Activated CD4-positive, alpha-beta T cell treated with anti-CD3 and anti-CD28 coated beads, Interleukin-2, amount 10 ng/mL, durations not matched to agents 7 days and 5 days (primary cell): ENCODE measurements at regions not wholly inside any gene's neighbourhood (a gene's known extent, or its start where the extent isn't known, plus 50 kb on each side); places are given as distances from the start of the nearest gene placed in this dataset.

Experiments used
- CTCF ChIA-PET: fragments of 350-600 bp; sonication (Branson Sonifier 250); formaldehyde crosslinking; loops from one replicate; lab custom pipeline; 2021; ENCODE audit warnings: antibody characterized with exemption; lab: Charles Lee
- POLR2A ChIA-PET: fragments of 350-600 bp; sonication (Branson Sonifier 250); formaldehyde crosslinking; loops from one replicate; lab custom pipeline; 2021; ENCODE audit warnings: antibody characterized with exemption; lab: Charles Lee
- DNase-seq: peaks from one replicate; pipeline ENCODE4 v3.0.0-alpha.2; 2020
- H3K27ac Mint-ChIP-seq: one replicate; pipeline ENCODE4 v1.8.0; 2021; ENCODE audit warnings: mild to moderate bottlenecking, moderate library complexity, mixed read lengths
- H3K27me3 Mint-ChIP-seq: one replicate; pipeline ENCODE4 v1.8.0; 2021; ENCODE audit warnings: mixed read lengths
- H3K36me3 Mint-ChIP-seq: one replicate; pipeline ENCODE4 v1.8.0; 2021; ENCODE audit warnings: low read depth, mixed read lengths
- H3K4me1 Mint-ChIP-seq: one replicate; pipeline ENCODE4 v1.8.0; 2021; ENCODE audit warnings: mixed read lengths
- H3K4me3 Mint-ChIP-seq: one replicate; pipeline ENCODE4 v1.8.0; 2021; ENCODE audit warnings: mild to moderate bottlenecking, moderate library complexity, mixed read lengths
- H3K9me3 Mint-ChIP-seq: one replicate; pipeline ENCODE4 v1.8.0; 2021; ENCODE audit warnings: mixed read lengths

DNA sequence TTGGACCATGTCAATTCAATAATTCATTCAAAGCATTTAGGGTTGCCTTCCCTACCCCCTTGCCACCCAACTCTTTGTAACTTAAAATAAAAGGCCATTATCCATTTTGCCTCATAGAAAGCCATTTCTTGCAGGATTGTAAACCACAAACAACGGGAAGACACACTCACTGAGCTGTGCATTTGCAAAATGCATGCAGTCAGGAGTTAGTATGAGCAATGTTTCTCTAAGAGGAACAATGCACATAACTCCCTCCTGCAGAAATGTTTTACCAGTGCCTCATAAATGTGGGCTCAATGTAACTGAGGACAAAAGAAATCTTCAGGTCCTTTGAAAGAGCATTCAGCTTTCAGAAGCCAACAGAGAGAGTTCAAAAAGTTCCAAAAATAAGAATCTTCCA, 98.5 kb upstream of the ABCA1 start:
- H3K27me3 Mint-ChIP-seq: no peaks in the 10 kb centered on the region
- no peaks in the 10 kb centered on the region for H3K9me3 Mint-ChIP-seq
- H3K4me3 Mint-ChIP-seq: no peak overlapping the region
- ChIA-PET CTCF (no interaction called here), POLR2A (no interaction called here)
- H3K27ac Mint-ChIP-seq: no peak overlapping the region
- no peaks in the 10 kb centered on the region for H3K4me1 Mint-ChIP-seq
- DNase-seq: no peak
- no peaks in the 10 kb centered on the region for H3K36me3 Mint-ChIP-seq

DNA sequence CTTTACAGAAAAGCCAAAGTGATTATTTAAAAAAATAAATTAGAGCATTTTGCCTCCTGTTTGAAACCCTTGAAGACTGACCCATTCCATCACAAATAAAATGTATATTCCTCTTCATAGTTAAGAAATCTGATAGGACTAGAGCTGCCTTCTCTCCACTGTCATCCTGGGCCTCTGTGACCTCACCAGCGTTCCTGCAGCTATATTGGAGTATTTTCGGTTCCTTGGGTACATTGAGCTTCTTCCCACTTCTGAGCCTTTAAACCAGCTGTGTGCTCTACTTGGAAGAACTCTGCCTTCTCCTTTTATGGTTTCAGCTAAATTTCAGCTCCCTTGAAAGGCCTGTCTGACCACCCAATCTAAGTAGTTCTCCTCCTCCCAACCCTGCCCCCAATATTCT, 99.1 kb upstream of the ABCA1 start:
- H3K27ac Mint-ChIP-seq: no peak overlapping the region
- ChIA-PET CTCF (interaction anchor here (0.7 kb wide), 1 partner anchor 1922 kb away, joined by 3 read pairs; no protein-coding TSS in a partner anchor), POLR2A (no interaction called here)
- H3K27me3 Mint-ChIP-seq: no peaks in the 10 kb centered on the region
- no peak for DNase-seq
- H3K36me3 Mint-ChIP-seq: no peaks in the 10 kb centered on the region
- no peak overlapping the region for H3K4me3 Mint-ChIP-seq
- H3K4me1 Mint-ChIP-seq: no peaks in the 10 kb centered on the region
- H3K9me3 Mint-ChIP-seq: no peaks in the 10 kb centered on the region

DNA sequence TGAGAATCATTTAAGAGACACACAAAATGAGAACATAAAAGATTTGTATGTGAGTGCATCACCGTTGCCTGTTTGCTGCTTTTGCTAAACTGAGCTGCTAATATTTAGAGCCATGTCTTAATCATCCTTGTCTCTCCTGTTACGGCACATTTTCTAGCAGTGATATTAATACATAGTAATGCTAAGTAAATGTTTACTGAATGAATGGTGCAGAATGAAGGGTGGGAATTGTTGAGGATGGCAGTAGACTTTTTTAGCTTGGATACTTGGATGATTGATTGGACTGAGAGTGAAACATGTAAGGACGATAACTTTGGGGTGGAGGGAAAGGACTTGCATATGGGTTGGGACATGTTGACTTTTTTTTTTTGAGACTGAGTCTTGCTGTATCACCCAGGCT, 102.3 kb upstream of the ABCA1 start:
- no peak overlapping the region for H3K4me3 Mint-ChIP-seq
- H3K27me3 Mint-ChIP-seq: no peaks in the 10 kb centered on the region
- no peaks in the 10 kb centered on the region for H3K4me1 Mint-ChIP-seq
- DNase-seq: no peak
- H3K9me3 Mint-ChIP-seq: peaks cover 16% of the 10 kb centered on the region
- peaks cover 4% of the 10 kb centered on the region for H3K36me3 Mint-ChIP-seq
- ChIA-PET POLR2A (no interaction called here), CTCF (no interaction called here)
- H3K27ac Mint-ChIP-seq: no peak overlapping the region

DNA sequence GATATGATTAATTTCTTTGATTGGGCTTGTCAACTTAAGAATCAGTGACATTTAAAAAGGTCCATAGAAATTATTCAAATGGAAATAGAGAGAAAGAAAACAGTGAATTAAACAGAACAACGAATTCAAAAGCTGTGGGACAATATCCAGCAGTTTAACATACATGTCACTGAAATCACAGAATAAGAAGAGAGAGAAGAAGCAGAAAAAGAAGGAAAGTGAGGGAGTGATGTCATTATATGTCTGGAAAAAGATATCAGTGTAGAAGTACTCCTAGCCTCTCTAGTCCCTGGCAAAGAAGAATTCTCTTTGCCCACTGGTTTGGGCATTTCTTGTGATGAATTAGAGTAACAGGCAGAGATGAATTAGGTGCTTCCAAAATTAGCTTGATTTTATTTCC, 109.2 kb upstream of the ABCA1 start:
- Mint-ChIP-seq H3K4me1 (no peaks in the 10 kb centered on the region), H3K27ac (no peak overlapping the region), H3K27me3 (peaks cover 4% of the 10 kb centered on the region), H3K4me3 (no peak overlapping the region), H3K9me3 (peaks cover 19% of the 10 kb centered on the region), H3K36me3 (peaks cover 4% of the 10 kb centered on the region)
- no peak for DNase-seq
- ChIA-PET POLR2A (no interaction called here), CTCF (no interaction called here)

DNA sequence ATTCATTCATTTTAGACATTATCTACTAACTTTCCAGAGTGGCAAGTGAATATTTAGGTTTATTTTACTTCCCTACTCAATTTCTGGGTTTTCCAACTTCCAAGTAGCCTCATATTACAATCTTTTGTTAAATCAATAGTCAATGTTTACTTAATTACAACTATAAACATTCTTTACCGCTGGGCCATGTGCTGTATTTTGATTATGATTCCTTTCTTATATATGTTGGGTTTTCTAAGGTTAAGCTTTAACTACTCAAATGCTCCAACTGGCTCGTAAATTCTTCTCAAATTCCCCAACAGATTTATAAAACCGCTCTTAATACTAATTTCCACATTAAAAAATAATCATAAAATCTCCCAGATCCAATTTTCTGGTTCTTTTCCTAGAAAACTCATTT, 110.1 kb upstream of the ABCA1 start:
- no peak for DNase-seq
- Mint-ChIP-seq H3K27ac (no peak overlapping the region), H3K4me1 (no peaks in the 10 kb centered on the region), H3K4me3 (no peak overlapping the region), H3K36me3 (peaks cover 4% of the 10 kb centered on the region), H3K9me3 (peaks cover 14% of the 10 kb centered on the region), H3K27me3 (peaks cover 4% of the 10 kb centered on the region)
- POLR2A ChIA-PET: no interaction called here
- CTCF ChIA-PET: interaction anchor here (0.6 kb wide), 1 partner anchor 14 kb away, joined by 3 read pairs; no protein-coding TSS in a partner anchor

DNA sequence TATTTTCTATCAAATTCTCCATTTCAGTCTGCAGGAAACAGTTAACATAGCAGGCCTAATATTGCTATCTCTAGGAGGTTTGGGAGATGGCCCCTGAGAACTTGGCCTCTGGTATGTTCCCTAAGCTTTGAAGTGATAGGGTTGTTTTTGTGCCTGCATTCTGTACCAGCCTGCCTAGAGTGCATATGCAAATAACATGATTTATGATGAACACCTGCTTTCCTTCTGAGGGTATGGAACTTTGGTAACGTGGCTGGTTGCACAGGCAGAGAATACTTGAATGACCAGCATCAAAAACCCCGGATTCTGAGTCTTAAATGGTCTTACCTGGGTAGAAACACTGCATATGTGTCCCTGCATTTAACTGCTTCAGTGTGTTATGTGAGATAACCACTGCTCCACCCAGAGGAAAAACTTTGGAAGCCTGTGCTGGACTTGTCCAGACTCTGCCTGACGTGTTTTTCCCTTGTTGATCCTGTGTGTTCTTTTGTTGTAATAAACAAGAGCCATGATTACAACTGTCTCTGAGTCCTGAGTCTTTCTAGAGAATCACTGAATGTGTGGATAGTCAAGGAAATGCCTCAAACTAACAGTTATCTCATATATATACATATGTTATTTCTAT, 111.3 kb upstream of the ABCA1 start:
- DNase-seq: no peak
- Mint-ChIP-seq H3K27me3 (peaks cover 4% of the 10 kb centered on the region), H3K9me3 (peaks cover 5% of the 10 kb centered on the region), H3K4me1 (no peaks in the 10 kb centered on the region), H3K27ac (no peak overlapping the region), H3K4me3 (no peak overlapping the region), H3K36me3 (no peaks in the 10 kb centered on the region)
- ChIA-PET POLR2A (no interaction called here), CTCF (no interaction called here)

DNA sequence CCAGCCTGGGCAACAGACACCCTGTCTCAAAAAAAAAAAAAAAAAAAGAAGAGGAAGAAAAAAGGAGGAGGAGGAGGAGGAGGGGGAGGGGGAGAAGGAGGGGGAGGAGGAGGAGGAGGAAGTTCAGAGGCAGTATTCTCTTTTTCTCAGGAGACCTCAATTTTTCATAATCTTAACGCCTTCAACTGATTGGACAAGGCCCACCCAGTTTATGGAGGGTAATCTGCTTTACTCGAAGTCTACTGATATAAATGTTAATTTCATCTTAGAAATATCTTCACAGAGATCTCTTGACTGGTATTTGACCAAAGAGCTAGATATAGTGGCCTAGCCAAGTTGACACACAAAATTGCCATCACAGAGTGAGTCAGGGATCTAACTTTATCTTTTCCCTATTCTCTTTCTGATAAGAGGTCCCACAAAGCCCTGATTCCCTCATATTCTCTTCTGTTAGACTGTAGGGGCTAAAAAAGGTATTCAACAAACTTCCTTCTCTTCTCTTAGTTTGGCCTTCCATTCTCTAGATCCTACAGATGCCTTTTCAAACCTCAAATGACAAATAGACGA, 115.5 kb upstream of the ABCA1 start:
- H3K4me1 Mint-ChIP-seq: no peaks in the 10 kb centered on the region
- no peaks in the 10 kb centered on the region for H3K9me3 Mint-ChIP-seq
- H3K27me3 Mint-ChIP-seq: no peaks in the 10 kb centered on the region
- ChIA-PET CTCF (interaction anchor here (1.3 to 1.7 kb wide), 2 partner anchors 31 to 38 kb away, joined by 3 read pairs; no protein-coding TSS in a partner anchor), POLR2A (interaction anchor here (0.6 kb wide), 1 partner anchor 944 kb away, joined by 3 read pairs; no protein-coding TSS in a partner anchor)
- no peak for DNase-seq
- no peak overlapping the region for H3K4me3 Mint-ChIP-seq
- H3K27ac Mint-ChIP-seq: no peak overlapping the region
- H3K36me3 Mint-ChIP-seq: no peaks in the 10 kb centered on the region

DNA sequence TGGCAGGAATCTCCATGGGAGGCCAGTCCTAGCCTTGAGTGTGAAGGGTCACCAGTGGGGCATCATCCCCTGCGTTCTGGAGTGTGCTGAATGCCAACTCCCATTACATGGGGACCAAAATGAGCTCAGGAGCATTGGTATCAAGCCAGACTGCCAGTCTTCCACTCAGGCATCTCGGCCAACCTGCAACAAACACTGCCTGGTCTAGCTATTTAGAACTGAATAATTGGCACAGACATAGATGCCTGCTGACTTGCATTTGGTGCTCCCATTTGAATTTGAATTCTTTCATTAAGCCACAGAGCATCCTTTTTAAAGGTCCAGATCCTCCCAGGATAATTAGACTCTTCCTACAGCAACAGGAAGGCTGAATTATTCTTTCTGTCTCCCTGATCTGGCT, 116.6 kb upstream of the ABCA1 start:
- Mint-ChIP-seq H3K4me3 (no peak overlapping the region), H3K36me3 (no peaks in the 10 kb centered on the region), H3K4me1 (no peaks in the 10 kb centered on the region), H3K27me3 (no peaks in the 10 kb centered on the region), H3K27ac (no peak overlapping the region), H3K9me3 (no peaks in the 10 kb centered on the region)
- DNase-seq: no peak
- ChIA-PET POLR2A (no interaction called here), CTCF (interaction anchor here (1.3 to 1.7 kb wide), 2 partner anchors 30 to 39 kb away, joined by 3 read pairs; no protein-coding TSS in a partner anchor)

DNA sequence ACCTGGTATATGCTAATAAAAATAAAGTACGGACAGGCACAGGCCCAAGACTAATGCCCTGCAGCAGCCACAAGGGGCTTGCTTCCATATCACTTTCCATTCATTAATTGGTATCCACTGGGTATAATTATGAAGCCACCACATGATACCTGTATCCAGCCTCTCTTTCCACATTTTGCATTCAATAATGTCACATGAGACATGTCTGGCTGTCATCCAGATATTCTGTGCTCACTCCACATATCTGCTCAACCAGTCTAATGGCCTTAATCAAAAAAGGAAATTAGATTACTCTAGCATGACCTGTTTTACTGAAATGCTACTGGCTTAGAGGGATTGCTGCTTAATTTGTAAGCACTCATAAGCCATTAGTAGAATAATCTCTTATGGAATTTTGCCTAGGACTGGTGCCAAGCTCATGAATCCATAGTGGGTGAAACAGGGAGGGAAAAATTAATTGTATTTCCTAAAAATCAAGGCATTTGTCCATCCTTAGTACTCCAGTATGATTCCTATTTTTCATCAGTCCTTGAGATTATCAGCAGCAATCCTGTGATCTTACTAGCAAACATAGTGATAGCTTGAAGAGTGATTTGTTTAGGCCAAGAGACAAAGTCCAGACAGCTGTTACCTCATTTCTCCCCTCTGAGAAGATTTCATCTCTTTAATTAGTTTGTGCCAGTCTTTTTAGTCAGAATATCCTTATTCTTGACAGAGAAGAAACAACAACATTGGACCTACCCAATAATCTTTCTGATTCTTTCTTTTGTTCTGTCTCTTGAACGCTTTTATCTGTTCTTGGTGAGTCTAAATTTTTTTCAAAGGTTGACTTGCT, 119.2 kb upstream of the ABCA1 start:
- peaks cover 7% of the 10 kb centered on the region for H3K9me3 Mint-ChIP-seq
- POLR2A ChIA-PET: no interaction called here

DNA sequence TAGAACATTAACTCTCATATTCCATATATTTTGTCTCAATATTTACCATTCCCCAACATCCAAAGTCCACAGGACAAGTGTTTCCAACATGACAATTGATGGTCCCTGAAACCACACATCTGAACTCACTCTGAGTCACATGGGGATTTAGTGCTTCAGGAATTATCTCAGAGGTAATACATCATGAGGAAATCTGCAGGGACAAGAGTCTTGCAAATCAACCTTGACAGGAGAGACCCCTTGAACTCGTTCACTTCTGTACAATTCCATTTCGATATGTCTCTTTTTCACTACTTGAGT, 119.7 kb upstream of the ABCA1 start:
- peaks cover 3% of the 10 kb centered on the region for H3K36me3 Mint-ChIP-seq
- H3K27me3 Mint-ChIP-seq: no peaks in the 10 kb centered on the region
- CTCF ChIA-PET: no interaction called here
- H3K4me3 Mint-ChIP-seq: no peak overlapping the region
- no peak overlapping the region for H3K27ac Mint-ChIP-seq
- peaks cover 10% of the 10 kb centered on the region for H3K9me3 Mint-ChIP-seq
- H3K4me1 Mint-ChIP-seq: peaks cover 19% of the 10 kb centered on the region
- POLR2A ChIA-PET: no interaction called here
- no peak for DNase-seq

More for the DNA sequence above, 119.2 kb upstream of the ABCA1 start:
- H3K27me3 Mint-ChIP-seq: no peaks in the 10 kb centered on the region
- no peaks in the 10 kb centered on the region for H3K36me3 Mint-ChIP-seq
- CTCF ChIA-PET: no interaction called here
- H3K27ac Mint-ChIP-seq: no peak overlapping the region
- H3K4me3 Mint-ChIP-seq: no peak overlapping the region
- peaks cover 13% of the 10 kb centered on the region for H3K4me1 Mint-ChIP-seq
- DNase-seq: no peak

DNA sequence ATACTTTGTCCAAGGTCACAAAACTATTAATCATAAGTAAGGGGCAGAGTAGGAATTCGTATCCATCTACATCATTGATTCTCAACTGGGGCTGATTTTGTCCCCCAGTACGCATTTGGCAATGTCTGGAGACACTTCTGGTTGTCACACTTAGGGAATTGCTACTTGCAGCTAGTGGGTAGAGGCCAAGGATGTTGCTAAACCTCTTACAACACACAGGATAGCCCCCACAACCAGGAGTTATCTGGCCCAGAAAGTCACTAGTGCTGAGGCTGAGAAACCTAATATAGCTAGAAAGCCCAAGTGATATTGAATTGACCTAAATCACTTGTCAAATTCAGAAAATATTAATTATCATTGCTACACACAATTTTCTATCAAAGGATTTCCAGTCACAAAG, 120.4 kb upstream of the ABCA1 start:
- no peak for DNase-seq
- Mint-ChIP-seq H3K9me3 (peaks cover 10% of the 10 kb centered on the region), H3K36me3 (peaks cover 9% of the 10 kb centered on the region), H3K4me1 (peaks cover 25% of the 10 kb centered on the region), H3K4me3 (no peak overlapping the region), H3K27ac (no peak overlapping the region), H3K27me3 (no peaks in the 10 kb centered on the region)
- ChIA-PET POLR2A (no interaction called here), CTCF (no interaction called here)

DNA sequence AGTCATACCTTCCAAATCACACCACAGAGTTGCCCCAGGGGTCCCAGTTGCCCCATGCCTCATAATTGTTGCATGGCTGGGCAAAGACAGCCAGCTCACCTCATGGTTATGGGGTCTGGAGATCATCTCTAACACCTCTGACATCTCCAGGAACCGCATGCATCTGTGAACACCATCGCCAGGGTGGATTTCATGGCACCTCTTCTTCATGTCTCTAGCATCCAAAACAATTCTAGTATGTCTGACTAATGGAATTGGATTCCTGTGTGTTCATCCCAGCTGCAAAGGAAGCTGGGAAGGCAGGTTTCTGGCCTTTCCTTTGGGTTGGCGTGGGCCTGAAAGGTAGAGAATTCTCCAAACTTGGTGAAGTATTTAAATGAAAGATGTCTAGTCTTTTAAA, 122.3 kb upstream of the ABCA1 start:
- no peaks in the 10 kb centered on the region for H3K27me3 Mint-ChIP-seq

DNA sequence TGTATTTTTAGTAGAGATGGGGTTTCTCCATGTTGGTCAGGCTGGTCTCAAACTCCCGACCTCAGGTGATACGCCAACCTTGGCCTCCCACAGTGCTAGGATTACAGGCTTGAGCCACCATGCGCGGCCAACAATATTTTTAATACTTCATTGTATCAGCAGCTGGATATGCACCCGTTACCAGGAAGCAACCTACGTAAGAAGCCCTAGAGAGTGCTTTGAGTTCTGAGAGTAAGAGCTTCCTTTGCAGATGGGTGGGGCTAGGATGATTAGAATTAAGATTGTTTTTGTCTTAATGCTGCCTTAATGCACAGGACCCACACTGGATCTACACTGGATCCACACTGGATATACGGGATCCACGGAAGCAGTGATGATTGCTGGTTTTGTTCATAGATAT, 123.9 kb upstream of the ABCA1 start:
- ChIA-PET CTCF (interaction anchor here (0.6 kb wide), 1 partner anchor 40 kb away, joined by 3 read pairs; no protein-coding TSS in a partner anchor), POLR2A (no interaction called here)
- peak; percentile 13 for DNase-seq
- Mint-ChIP-seq H3K27me3 (no peaks in the 10 kb centered on the region), H3K36me3 (peaks cover 9% of the 10 kb centered on the region), H3K4me1 (peaks cover 26% of the 10 kb centered on the region), H3K9me3 (peaks cover 10% of the 10 kb centered on the region), H3K27ac (peak overlapping the region; percentile 76), H3K4me3 (no peak overlapping the region)

More for the DNA sequence above, 122.3 kb upstream of the ABCA1 start:
- Mint-ChIP-seq H3K27ac (no peak overlapping the region), H3K9me3 (peaks cover 10% of the 10 kb centered on the region), H3K4me1 (peaks cover 26% of the 10 kb centered on the region), H3K4me3 (no peak overlapping the region), H3K36me3 (peaks cover 9% of the 10 kb centered on the region)
- ChIA-PET CTCF (no interaction called here), POLR2A (interaction anchor here (1.1 kb wide), 1 partner anchor 31 kb away, joined by 3 read pairs; no protein-coding TSS in a partner anchor)
- DNase-seq: no peak
